Bronchial epithelial cell (primary cell): ENCODE measurements at regions not wholly inside any gene's neighbourhood (a gene's known extent, or its start where the extent isn't known, plus 50 kb on each side); places are given as distances from the start of the nearest gene placed in this dataset.

Experiments used
- DNase-seq: peaks from one replicate; pipeline ENCODE4 v3.0.0-alpha.2; 2010; ENCODE audit warnings: low read depth
- FAIRE-seq: peaks from 2 replicates; lab custom pipeline; 2011; peaks lifted over from hg19 to GRCh38; lab: Jason Lieb, UNC
- H3K27me3 ChIP-seq: 2 replicates; pipeline ENCODE4 v1.5.1; 2011; ENCODE audit warnings: low read length; ENCODE audit not compliant: control insufficient read depth, insufficient read depth
- H3K36me3 ChIP-seq: 2 replicates; pipeline ENCODE4 v1.5.1; 2011; ENCODE audit warnings: low read length; ENCODE audit not compliant: control insufficient read depth, insufficient read depth
- H3K4me3 ChIP-seq: 2 replicates; pipeline ENCODE4 v1.5.1; 2011; ENCODE audit warnings: mild to moderate bottlenecking, low read depth, low read length, control low read depth
- CTCF ChIP-seq: IDR thresholded peaks from 2 replicates; pipeline ENCODE4 v1.5.1; 2011; ENCODE audit warnings: mild to moderate bottlenecking, moderate library complexity, low read length, control low read depth, inconsistent platforms; ENCODE audit not compliant: insufficient read depth, severe bottlenecking

GRCh38 chr1:199843861-199844260 lies 183.6 kb upstream of the NR5A2 start:
- Histone ChIP-seq H3K27me3 (no peaks in the 10 kb centered on the region), H3K36me3 (no peaks in the 10 kb centered on the region), H3K4me3 (no peak overlapping the region)
- DNase-seq (no peak), FAIRE-seq (no peak)
- TF ChIP-seq CTCF: no peak

- FAIRE-seq (no peak), DNase-seq (no peak)
- TF ChIP-seq CTCF: no peak
- no peaks in the 10 kb centered on the region for H3K36me3 ChIP-seq
- H3K4me3 ChIP-seq: no peak overlapping the region
- no peaks in the 10 kb centered on the region for H3K27me3 ChIP-seq
These were observed 180.5 kb upstream of the NR5A2 start for GRCh38 chr1:199847021-199847420.

- TF ChIP-seq CTCF: no peak
- no peak for FAIRE-seq
- no peak for DNase-seq
- Histone ChIP-seq H3K36me3 (no peaks in the 10 kb centered on the region), H3K27me3 (no peaks in the 10 kb centered on the region), H3K4me3 (no peak overlapping the region)
These were observed 175.9 kb upstream of the NR5A2 start for GRCh38 chr1:199851439-199852140.

GRCh38 chr1:199854686-199855321 lies 172.7 kb upstream of the NR5A2 start:
- no peak for FAIRE-seq
- DNase-seq: peak; percentile 28
- no peak for TF ChIP-seq CTCF
- H3K36me3 ChIP-seq: no peaks in the 10 kb centered on the region
- H3K27me3 ChIP-seq: no peaks in the 10 kb centered on the region
- no peak overlapping the region for H3K4me3 ChIP-seq

DNA sequence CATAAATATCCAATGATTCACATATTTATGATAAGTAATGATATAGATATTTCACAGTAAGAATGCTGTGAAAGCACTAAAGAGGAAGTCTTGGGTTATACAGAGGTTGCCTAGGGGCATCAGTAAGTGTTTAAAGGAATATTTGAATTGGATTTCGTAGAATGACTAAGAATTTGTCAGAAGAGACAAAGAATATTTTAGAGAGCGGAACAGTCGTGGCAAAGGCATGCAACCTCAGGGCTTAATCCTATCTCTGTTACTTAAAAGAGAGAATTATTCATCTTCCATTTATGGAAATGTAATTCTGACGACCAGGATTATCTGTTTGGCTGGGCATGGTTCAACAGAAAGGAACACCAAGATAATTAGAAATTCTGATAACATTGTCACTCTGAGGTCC lies 171.9 kb upstream of the NR5A2 start:
- no peak for FAIRE-seq
- Histone ChIP-seq H3K4me3 (no peak overlapping the region), H3K36me3 (no peaks in the 10 kb centered on the region), H3K27me3 (no peaks in the 10 kb centered on the region)
- TF ChIP-seq CTCF: no peak
- peak; percentile 94 for DNase-seq
